WTC11 (cell line): ENCODE measurements at regions not wholly inside any gene's neighbourhood (a gene's known extent, or its start where the extent isn't known, plus 50 kb on each side); places are given as distances from the start of the nearest gene placed in this dataset.

Source experiments
- ATAC-seq: fragments of 200-7000 bp; cut with Tn5 transposase; 2 replicates; pipeline ENCODE4 v1.10.0; 2021; ENCODE audit warnings: mild to moderate bottlenecking, moderate library complexity
- CTCF ChIA-PET: fragments of 300-600 bp; sonication (Branson Sonifier 250); formaldehyde crosslinking; loops from one replicate; lab custom pipeline; 2021; ENCODE audit warnings: antibody characterized with exemption; lab: Charles Lee
- POLR2A ChIA-PET: fragments of 350-600 bp; sonication (Branson Sonifier 250); formaldehyde crosslinking; loops from one replicate; lab custom pipeline; 2021; ENCODE audit warnings: antibody characterized with exemption; lab: Charles Lee
- DNase-seq: peaks from one replicate; pipeline ENCODE4 v3.0.0; 2021; ENCODE audit warnings: low spot score
- H3K27ac Mint-ChIP-seq: 2 replicates; pipeline ENCODE4 v1.8.0; 2021; ENCODE audit warnings: mixed read lengths
- H3K27me3 Mint-ChIP-seq: 2 replicates; pipeline ENCODE4 v1.8.0; 2021; ENCODE audit warnings: low read depth, mild to moderate bottlenecking, moderate library complexity, mixed read lengths
- H3K36me3 Mint-ChIP-seq: 2 replicates; pipeline ENCODE4 v1.8.0; 2021; ENCODE audit warnings: mixed read lengths
- H3K4me1 Mint-ChIP-seq: 2 replicates; pipeline ENCODE4 v1.8.0; 2022; ENCODE audit warnings: mixed read lengths
- H3K4me3 Mint-ChIP-seq: 2 replicates; pipeline ENCODE4 v1.8.0; 2021; ENCODE audit warnings: mild to moderate bottlenecking, moderate library complexity, mixed read lengths
- H3K9me3 Mint-ChIP-seq: 2 replicates; pipeline ENCODE4 v1.8.0; 2021; ENCODE audit warnings: mixed read lengths
- ATF1 ChIP-seq: sonication (generic); formaldehyde crosslinking; IDR thresholded peaks from 2 replicates; pipeline ENCODE4 v1.8.1; 2023; ENCODE audit warnings: mild to moderate bottlenecking, moderate library complexity, missing genetic modification reagents
- CREB1 ChIP-seq: sonication (generic); formaldehyde crosslinking; IDR thresholded peaks from 2 replicates; pipeline ENCODE4 v1.8.0; 2023; ENCODE audit warnings: mild to moderate bottlenecking, missing genetic modification reagents
- FOXK1 ChIP-seq: sonication (generic); formaldehyde crosslinking; IDR thresholded peaks from 2 replicates; pipeline ENCODE4 v1.8.0; 2022; ENCODE audit warnings: mild to moderate bottlenecking, moderate library complexity, missing genetic modification reagents
- GTF2I ChIP-seq: fragments of 250-450 bp; sonication (Bioruptor Pico); conservative IDR thresholded peaks from 2 replicates; pipeline ENCODE4 v1.4.0; 2021; ENCODE audit warnings: mild to moderate bottlenecking
- JAZF1 ChIP-seq: fragments of 250-450 bp; sonication (Bioruptor Pico); IDR thresholded peaks from 2 replicates; pipeline ENCODE4 v1.9.0; 2021; ENCODE audit warnings: moderate library complexity, mild to moderate bottlenecking, inconsistent platforms
- NFE2L1 ChIP-seq: sonication (generic); formaldehyde crosslinking; IDR thresholded peaks from 2 replicates; pipeline ENCODE4 v1.8.1; 2023; ENCODE audit warnings: missing genetic modification reagents
- NFYB ChIP-seq: sonication (generic); formaldehyde crosslinking; conservative IDR thresholded peaks from 2 replicates; pipeline ENCODE4 v1.8.0; 2022; ENCODE audit warnings: low read depth, missing genetic modification reagents
- NR3C1 ChIP-seq: sonication (generic); formaldehyde crosslinking; conservative IDR thresholded peaks from 2 replicates; pipeline ENCODE4 v1.8.1; 2023; ENCODE audit warnings: low read depth, mild to moderate bottlenecking, missing genetic modification reagents
- TEAD4 ChIP-seq: sonication (generic); formaldehyde crosslinking; IDR thresholded peaks from 2 replicates; pipeline ENCODE4 v1.8.0; 2022; ENCODE audit warnings: mild to moderate bottlenecking, missing genetic modification reagents
- TP53 ChIP-seq: sonication (generic); formaldehyde crosslinking; IDR thresholded peaks from 2 replicates; pipeline ENCODE4 v1.8.1; 2023; ENCODE audit warnings: mild to moderate bottlenecking, missing genetic modification reagents
- ZNF219 ChIP-seq: sonication (generic); formaldehyde crosslinking; IDR thresholded peaks from 2 replicates; pipeline ENCODE4 v1.8.0; 2023; ENCODE audit warnings: missing genetic modification reagents, mild to moderate bottlenecking, borderline replicate concordance
- ZNF232 ChIP-seq: sonication (generic); formaldehyde crosslinking; IDR thresholded peaks from 2 replicates; pipeline ENCODE4 v1.8.0; 2022; ENCODE audit warnings: mild to moderate bottlenecking, missing genetic modification reagents
- TF ChIP-seq, protein P1 (sequence below): fragments of 250-450 bp; sonication (Bioruptor Pico); IDR thresholded peaks from 2 replicates; pipeline ENCODE4 v1.8.0; 2021; ENCODE audit warnings: mild to moderate bottlenecking
- TF ChIP-seq, protein P2 (sequence below): sonication (generic); formaldehyde crosslinking; IDR thresholded peaks from 2 replicates; pipeline ENCODE4 v1.8.1; 2023; ENCODE audit warnings: mild to moderate bottlenecking, missing genetic modification reagents
- TF ChIP-seq, protein P3 (sequence below): sonication (generic); formaldehyde crosslinking; IDR thresholded peaks from 2 replicates; pipeline ENCODE4 v1.8.1; 2023; ENCODE audit warnings: mild to moderate bottlenecking, moderate library complexity, missing genetic modification reagents
- TF ChIP-seq, protein P4 (sequence below): sonication (generic); formaldehyde crosslinking; IDR thresholded peaks from 2 replicates; pipeline ENCODE4 v1.8.0; 2022; ENCODE audit warnings: mild to moderate bottlenecking, missing genetic modification reagents
- TF ChIP-seq, protein P5 (sequence below): sonication (generic); formaldehyde crosslinking; IDR thresholded peaks from 2 replicates; pipeline ENCODE4 v1.8.1; 2022; ENCODE audit warnings: mild to moderate bottlenecking, missing genetic modification reagents, moderate library complexity, borderline replicate concordance
- TF ChIP-seq, protein P6 (sequence below): fragments of 250-450 bp; sonication (Bioruptor Pico); IDR thresholded peaks from 2 replicates; pipeline ENCODE4 v1.9.0; 2021; ENCODE audit warnings: moderate library complexity, mild to moderate bottlenecking, inconsistent platforms, borderline replicate concordance
- TF ChIP-seq, protein P7 (sequence below): fragments of 200-600 bp; IDR thresholded peaks from 2 replicates; pipeline ENCODE4 v1.8.0; 2022; ENCODE audit warnings: antibody characterized with exemption
- TF ChIP-seq, protein P8 (sequence below): sonication (generic); formaldehyde crosslinking; IDR thresholded peaks from 2 replicates; pipeline ENCODE4 v1.8.0; 2022; ENCODE audit warnings: mild to moderate bottlenecking, missing genetic modification reagents

DNA sequence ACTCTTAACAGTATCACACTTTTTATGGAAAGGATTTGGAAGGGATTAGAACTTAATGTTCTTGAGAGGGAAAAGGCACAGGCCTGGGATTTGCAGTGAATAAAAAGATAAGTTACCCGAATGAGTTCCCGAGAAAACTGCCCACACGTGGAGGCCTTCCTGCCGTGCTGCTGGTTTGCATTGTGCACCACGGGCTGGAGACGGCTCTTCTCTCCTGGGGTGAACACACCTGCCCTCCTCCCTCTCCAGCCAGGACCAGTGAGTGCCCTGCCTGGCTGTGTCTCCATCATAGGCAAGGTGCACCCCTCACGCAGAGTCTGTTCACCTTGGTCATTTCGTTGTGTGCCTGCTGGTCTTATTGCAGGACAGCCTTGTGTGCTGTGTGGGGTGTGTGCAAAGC, 336.3 kb upstream of the SHH start:
- Mint-ChIP-seq H3K4me3 (no peak overlapping the region), H3K27ac (no peak overlapping the region)
- DNase-seq = no peak
- TF ChIP-seq NFYB (CRISPR knock-in tag) (no peak), TEAD4 (CRISPR knock-in tag) (no peak), CREB1 (CRISPR knock-in tag) (no peak), ZNF232 (CRISPR knock-in tag) (no peak), TP53 (no peak), NFE2L1 (CRISPR knock-in tag) (no peak), GTF2I (CRISPR knock-in tag) (no peak), FOXK1 (no peak), NR3C1 (no peak), JAZF1 (CRISPR knock-in tag) (no peak), ZNF219 (CRISPR knock-in tag) (no peak), ATF1 (no peak)
- TF ChIP-seq, protein P1, sequence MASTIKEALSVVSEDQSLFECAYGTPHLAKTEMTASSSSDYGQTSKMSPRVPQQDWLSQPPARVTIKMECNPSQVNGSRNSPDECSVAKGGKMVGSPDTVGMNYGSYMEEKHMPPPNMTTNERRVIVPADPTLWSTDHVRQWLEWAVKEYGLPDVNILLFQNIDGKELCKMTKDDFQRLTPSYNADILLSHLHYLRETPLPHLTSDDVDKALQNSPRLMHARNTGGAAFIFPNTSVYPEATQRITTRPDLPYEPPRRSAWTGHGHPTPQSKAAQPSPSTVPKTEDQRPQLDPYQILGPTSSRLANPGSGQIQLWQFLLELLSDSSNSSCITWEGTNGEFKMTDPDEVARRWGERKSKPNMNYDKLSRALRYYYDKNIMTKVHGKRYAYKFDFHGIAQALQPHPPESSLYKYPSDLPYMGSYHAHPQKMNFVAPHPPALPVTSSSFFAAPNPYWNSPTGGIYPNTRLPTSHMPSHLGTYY = no peak
- TF ChIP-seq, protein P2, sequence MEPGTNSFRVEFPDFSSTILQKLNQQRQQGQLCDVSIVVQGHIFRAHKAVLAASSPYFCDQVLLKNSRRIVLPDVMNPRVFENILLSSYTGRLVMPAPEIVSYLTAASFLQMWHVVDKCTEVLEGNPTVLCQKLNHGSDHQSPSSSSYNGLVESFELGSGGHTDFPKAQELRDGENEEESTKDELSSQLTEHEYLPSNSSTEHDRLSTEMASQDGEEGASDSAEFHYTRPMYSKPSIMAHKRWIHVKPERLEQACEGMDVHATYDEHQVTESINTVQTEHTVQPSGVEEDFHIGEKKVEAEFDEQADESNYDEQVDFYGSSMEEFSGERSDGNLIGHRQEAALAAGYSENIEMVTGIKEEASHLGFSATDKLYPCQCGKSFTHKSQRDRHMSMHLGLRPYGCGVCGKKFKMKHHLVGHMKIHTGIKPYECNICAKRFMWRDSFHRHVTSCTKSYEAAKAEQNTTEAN (CRISPR knock-in tag) = no peak
- TF ChIP-seq, protein P3, sequence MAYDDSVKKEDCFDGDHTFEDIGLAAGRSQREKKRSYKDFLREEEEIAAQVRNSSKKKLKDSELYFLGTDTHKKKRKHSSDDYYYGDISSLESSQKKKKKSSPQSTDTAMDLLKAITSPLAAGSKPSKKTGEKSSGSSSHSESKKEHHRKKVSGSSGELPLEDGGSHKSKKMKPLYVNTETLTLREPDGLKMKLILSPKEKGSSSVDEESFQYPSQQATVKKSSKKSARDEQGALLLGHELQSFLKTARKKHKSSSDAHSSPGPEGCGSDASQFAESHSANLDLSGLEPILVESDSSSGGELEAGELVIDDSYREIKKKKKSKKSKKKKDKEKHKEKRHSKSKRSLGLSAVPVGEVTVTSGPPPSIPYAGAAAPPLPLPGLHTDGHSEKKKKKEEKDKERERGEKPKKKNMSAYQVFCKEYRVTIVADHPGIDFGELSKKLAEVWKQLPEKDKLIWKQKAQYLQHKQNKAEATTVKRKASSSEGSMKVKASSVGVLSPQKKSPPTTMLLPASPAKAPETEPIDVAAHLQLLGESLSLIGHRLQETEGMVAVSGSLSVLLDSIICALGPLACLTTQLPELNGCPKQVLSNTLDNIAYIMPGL (CRISPR knock-in tag) = no peak
- TF ChIP-seq, protein P4, sequence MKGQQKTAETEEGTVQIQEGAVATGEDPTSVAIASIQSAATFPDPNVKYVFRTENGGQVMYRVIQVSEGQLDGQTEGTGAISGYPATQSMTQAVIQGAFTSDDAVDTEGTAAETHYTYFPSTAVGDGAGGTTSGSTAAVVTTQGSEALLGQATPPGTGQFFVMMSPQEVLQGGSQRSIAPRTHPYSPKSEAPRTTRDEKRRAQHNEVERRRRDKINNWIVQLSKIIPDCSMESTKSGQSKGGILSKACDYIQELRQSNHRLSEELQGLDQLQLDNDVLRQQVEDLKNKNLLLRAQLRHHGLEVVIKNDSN = no peak
- TF ChIP-seq, protein P5, sequence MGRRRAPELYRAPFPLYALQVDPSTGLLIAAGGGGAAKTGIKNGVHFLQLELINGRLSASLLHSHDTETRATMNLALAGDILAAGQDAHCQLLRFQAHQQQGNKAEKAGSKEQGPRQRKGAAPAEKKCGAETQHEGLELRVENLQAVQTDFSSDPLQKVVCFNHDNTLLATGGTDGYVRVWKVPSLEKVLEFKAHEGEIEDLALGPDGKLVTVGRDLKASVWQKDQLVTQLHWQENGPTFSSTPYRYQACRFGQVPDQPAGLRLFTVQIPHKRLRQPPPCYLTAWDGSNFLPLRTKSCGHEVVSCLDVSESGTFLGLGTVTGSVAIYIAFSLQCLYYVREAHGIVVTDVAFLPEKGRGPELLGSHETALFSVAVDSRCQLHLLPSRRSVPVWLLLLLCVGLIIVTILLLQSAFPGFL (CRISPR knock-in tag) = no peak
- TF ChIP-seq, protein P6, sequence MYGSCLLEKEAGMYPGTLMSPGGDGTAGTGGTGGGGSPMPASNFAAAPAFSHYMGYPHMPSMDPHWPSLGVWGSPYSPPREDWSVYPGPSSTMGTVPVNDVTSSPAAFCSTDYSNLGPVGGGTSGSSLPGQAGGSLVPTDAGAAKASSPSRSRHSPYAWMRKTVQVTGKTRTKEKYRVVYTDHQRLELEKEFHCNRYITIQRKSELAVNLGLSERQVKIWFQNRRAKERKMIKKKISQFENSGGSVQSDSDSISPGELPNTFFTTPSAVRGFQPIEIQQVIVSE (CRISPR knock-in tag) = no peak
- TF ChIP-seq, protein P7, sequence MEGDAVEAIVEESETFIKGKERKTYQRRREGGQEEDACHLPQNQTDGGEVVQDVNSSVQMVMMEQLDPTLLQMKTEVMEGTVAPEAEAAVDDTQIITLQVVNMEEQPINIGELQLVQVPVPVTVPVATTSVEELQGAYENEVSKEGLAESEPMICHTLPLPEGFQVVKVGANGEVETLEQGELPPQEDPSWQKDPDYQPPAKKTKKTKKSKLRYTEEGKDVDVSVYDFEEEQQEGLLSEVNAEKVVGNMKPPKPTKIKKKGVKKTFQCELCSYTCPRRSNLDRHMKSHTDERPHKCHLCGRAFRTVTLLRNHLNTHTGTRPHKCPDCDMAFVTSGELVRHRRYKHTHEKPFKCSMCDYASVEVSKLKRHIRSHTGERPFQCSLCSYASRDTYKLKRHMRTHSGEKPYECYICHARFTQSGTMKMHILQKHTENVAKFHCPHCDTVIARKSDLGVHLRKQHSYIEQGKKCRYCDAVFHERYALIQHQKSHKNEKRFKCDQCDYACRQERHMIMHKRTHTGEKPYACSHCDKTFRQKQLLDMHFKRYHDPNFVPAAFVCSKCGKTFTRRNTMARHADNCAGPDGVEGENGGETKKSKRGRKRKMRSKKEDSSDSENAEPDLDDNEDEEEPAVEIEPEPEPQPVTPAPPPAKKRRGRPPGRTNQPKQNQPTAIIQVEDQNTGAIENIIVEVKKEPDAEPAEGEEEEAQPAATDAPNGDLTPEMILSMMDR = no peak
- TF ChIP-seq, protein P8, sequence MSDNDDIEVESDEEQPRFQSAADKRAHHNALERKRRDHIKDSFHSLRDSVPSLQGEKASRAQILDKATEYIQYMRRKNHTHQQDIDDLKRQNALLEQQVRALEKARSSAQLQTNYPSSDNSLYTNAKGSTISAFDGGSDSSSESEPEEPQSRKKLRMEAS = no peak
- TF ChIP-seq, all 79 proteins: peak for 0
- ChIA-PET CTCF (no interaction called here), POLR2A (no interaction called here)
- H3K27me3 Mint-ChIP-seq = peaks cover 4% of the 10 kb centered on the region; the same call in 1 of the 2 replicates
- H3K36me3 Mint-ChIP-seq = peaks cover 28% of the 10 kb centered on the region
- no peak for ATAC-seq
- H3K9me3 Mint-ChIP-seq = peaks cover 60% of the 10 kb centered on the region
- peaks cover 8% of the 10 kb centered on the region for H3K4me1 Mint-ChIP-seq
